Tibial nerve (tissue), 3 donors: ENCODE measurements at regions not wholly inside any gene's neighbourhood (a gene's known extent, or its start where the extent isn't known, plus 50 kb on each side); places are given as distances from the start of the nearest gene placed in this dataset.

Experiments
- POLR2A ChIP-seq, 2 donors: fragments of 450-650 bp; IDR thresholded peaks; one replicate each; pipeline ENCODE4 v1.6.1; 2017; ENCODE audit warnings: antibody characterized with exemption in 2 of 2, mild to moderate bottlenecking in 2 of 2, moderate library complexity in 2 of 2
- TF ChIP-seq, protein P1 (sequence below), 5 experiments: fragments of 200-600 bp in 3 of 5; fragments of 450-650 bp in 2 of 5; sonication (generic) in 3 of 5; IDR thresholded peaks; one replicate each; pipeline ENCODE4 v1.5.1; 2016 to 2019; ENCODE audit warnings: antibody characterized with exemption in 5 of 5, mild to moderate bottlenecking in 3 of 5, moderate library complexity in 2 of 5

DNA sequence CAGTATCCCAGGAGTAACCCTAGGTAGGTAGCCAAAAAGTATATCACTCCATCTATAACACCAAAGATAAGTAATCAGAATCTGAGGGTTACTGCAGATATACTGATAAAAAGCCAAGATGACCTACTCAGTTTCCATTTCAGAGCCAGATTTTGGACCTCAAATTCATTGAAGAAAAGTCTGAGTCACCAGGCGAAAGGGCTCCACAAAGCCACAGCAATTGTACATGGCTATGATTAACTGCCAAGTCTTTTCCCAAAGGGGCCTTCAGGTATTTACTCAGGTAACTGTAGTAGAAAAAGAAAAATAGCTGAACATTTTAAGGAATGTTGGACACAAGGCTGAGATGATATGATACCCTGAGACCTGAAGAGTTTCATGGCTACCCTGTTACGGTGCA lies 75.6 kb upstream of the KCNH7 start:
- TF ChIP-seq, protein P1, sequence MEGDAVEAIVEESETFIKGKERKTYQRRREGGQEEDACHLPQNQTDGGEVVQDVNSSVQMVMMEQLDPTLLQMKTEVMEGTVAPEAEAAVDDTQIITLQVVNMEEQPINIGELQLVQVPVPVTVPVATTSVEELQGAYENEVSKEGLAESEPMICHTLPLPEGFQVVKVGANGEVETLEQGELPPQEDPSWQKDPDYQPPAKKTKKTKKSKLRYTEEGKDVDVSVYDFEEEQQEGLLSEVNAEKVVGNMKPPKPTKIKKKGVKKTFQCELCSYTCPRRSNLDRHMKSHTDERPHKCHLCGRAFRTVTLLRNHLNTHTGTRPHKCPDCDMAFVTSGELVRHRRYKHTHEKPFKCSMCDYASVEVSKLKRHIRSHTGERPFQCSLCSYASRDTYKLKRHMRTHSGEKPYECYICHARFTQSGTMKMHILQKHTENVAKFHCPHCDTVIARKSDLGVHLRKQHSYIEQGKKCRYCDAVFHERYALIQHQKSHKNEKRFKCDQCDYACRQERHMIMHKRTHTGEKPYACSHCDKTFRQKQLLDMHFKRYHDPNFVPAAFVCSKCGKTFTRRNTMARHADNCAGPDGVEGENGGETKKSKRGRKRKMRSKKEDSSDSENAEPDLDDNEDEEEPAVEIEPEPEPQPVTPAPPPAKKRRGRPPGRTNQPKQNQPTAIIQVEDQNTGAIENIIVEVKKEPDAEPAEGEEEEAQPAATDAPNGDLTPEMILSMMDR (IDR thresholded peaks at IDR 0.05), result no peak
- TF ChIP-seq POLR2A (IDR thresholded peaks at IDR 0.05), result no peak
